Uterus (tissue), 2 donors: ENCODE measurements at regions not wholly inside any gene's neighbourhood (a gene's known extent, or its start where the extent isn't known, plus 50 kb on each side); places are given as distances from the start of the nearest gene placed in this dataset.

ENCODE experiments used
- POLR2A ChIP-seq, 2 donors: fragments of 450-650 bp; IDR thresholded peaks; one replicate each; pipeline ENCODE4 v1.6.1; 2016; ENCODE audit warnings: antibody characterized with exemption in 2 of 2, mild to moderate bottlenecking in 1 of 2, moderate library complexity in 1 of 2
- TF ChIP-seq, protein P1 (sequence below), 4 experiments: fragments of 200-600 bp in 2 of 4; fragments of 450-650 bp in 2 of 4; sonication (generic) in 2 of 4; IDR thresholded peaks; one replicate each; pipeline ENCODE4 v1.5.1; 2016 to 2019; ENCODE audit warnings: antibody characterized with exemption in 4 of 4, mild to moderate bottlenecking in 2 of 4, moderate library complexity in 1 of 4

DNA sequence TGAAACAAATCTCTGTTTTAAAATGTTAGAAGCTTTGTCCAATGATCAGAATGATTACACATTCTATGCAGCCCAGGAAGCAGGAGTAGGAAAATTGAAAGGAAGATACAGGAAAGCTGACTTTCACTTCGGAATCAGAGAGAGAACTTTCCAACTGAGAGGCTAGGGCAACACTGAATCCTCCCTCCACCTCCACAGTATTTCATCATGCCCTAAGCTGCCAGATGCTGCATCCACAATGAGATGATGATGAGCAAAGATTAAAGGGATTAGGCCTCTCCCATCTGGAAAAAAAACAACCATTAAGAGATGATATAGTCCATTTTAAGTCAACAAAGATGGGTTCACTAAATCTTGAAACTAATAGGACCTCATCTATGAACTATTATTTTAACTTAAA, 215.6 kb downstream of the GPR37 start:
- TF ChIP-seq, protein P1, sequence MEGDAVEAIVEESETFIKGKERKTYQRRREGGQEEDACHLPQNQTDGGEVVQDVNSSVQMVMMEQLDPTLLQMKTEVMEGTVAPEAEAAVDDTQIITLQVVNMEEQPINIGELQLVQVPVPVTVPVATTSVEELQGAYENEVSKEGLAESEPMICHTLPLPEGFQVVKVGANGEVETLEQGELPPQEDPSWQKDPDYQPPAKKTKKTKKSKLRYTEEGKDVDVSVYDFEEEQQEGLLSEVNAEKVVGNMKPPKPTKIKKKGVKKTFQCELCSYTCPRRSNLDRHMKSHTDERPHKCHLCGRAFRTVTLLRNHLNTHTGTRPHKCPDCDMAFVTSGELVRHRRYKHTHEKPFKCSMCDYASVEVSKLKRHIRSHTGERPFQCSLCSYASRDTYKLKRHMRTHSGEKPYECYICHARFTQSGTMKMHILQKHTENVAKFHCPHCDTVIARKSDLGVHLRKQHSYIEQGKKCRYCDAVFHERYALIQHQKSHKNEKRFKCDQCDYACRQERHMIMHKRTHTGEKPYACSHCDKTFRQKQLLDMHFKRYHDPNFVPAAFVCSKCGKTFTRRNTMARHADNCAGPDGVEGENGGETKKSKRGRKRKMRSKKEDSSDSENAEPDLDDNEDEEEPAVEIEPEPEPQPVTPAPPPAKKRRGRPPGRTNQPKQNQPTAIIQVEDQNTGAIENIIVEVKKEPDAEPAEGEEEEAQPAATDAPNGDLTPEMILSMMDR (IDR thresholded peaks at IDR 0.05): no peak
- TF ChIP-seq POLR2A (IDR thresholded peaks at IDR 0.05): no peak
